Liver (tissue), 3 donors: ENCODE measurements at regions not wholly inside any gene's neighbourhood (a gene's known extent, or its start where the extent isn't known, plus 50 kb on each side); places are given as distances from the start of the nearest gene placed in this dataset.

Source experiments
- CTCF ChIP-seq: fragments of 150-350 bp; IDR thresholded peaks from 2 replicates; pipeline ENCODE4 v1.5.1; 2017; ENCODE audit warnings: improper control_type of control experiment, low read depth, low read length; ENCODE audit not compliant: missing input control
- FOXA1 ChIP-seq: IDR thresholded peaks from 2 replicates; pipeline ENCODE4 v1.6.1; 2016; ENCODE audit warnings: antibody characterized with exemption
- GABPA ChIP-seq, 2 donors: IDR thresholded peaks in 1 of 2; conservative IDR thresholded peaks in 1 of 2; 2 replicates each; pipeline ENCODE4 v1.6.1; 2016; ENCODE audit warnings: antibody characterized with exemption in 2 of 2, mild to moderate bottlenecking in 1 of 2, moderate library complexity in 1 of 2
- JUND ChIP-seq, 2 donors: IDR thresholded peaks; 2 replicates each; pipeline ENCODE4 v1.6.1; 2016; ENCODE audit warnings: antibody characterized with exemption in 2 of 2
- MAX ChIP-seq: IDR thresholded peaks from 2 replicates; pipeline ENCODE4 v1.6.1; 2016; ENCODE audit warnings: antibody characterized with exemption
- NR2F2 ChIP-seq: IDR thresholded peaks from 2 replicates; pipeline ENCODE4 v1.6.1; 2016; ENCODE audit warnings: antibody characterized with exemption
- RAD21 ChIP-seq, 2 donors: IDR thresholded peaks; 2 replicates each; pipeline ENCODE4 v1.6.1; 2016; ENCODE audit warnings: antibody characterized with exemption in 2 of 2, mild to moderate bottlenecking in 2 of 2
- REST ChIP-seq: IDR thresholded peaks from 2 replicates; pipeline ENCODE4 v1.6.1; 2016; ENCODE audit warnings: antibody characterized with exemption, mild to moderate bottlenecking
- RXRA ChIP-seq, 2 donors: IDR thresholded peaks; 2 replicates each; pipeline ENCODE4 v1.6.1; 2017 to 2018; ENCODE audit warnings: antibody characterized with exemption in 2 of 2, mild to moderate bottlenecking in 1 of 2
- SP1 ChIP-seq: IDR thresholded peaks from 2 replicates; pipeline ENCODE4 v1.6.1; 2018; ENCODE audit warnings: antibody characterized with exemption, mild to moderate bottlenecking
- TAF1 ChIP-seq: conservative IDR thresholded peaks from 2 replicates; pipeline ENCODE4 v1.6.1; 2016; ENCODE audit warnings: antibody characterized with exemption, mild to moderate bottlenecking
- YY1 ChIP-seq: IDR thresholded peaks from 2 replicates; pipeline ENCODE4 v1.6.1; 2016; ENCODE audit warnings: antibody characterized with exemption, mild to moderate bottlenecking
- ZBTB33 ChIP-seq: IDR thresholded peaks from 2 replicates; pipeline ENCODE4 v1.6.1; 2016; ENCODE audit warnings: antibody characterized with exemption
- TF ChIP-seq, protein P1 (sequence below): IDR thresholded peaks from 2 replicates; pipeline ENCODE4 v1.6.1; 2016; ENCODE audit warnings: antibody characterized with exemption
- donor health status: healthy.
- donor health status: healthy.

DNA sequence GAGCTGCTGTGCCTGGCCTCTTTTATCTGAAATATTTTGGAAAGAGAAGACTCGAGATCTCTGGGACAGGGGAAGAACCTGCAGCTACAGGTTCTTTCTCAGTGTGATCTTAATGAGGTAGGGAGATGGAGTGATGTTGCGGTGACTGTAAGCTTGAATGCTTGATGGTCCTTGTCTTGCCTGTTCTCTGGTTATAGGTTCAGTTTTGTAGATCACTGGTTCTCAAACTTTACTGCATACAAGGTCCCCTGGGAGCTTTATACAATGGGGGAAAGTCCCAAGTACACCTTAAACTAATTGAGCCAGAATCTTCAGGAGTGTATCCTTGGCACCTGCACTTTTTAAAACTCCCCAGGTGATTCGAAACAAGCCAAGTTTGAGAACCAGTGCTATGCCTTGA, 136.7 kb upstream of the CXCR4 start:
- TF ChIP-seq, protein P1, sequence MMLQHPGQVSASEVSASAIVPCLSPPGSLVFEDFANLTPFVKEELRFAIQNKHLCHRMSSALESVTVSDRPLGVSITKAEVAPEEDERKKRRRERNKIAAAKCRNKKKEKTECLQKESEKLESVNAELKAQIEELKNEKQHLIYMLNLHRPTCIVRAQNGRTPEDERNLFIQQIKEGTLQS = no peak
- TF ChIP-seq CTCF = no peak
- TF ChIP-seq REST = no peak
- TF ChIP-seq MAX = no peak
- TF ChIP-seq SP1 = no peak
- TF ChIP-seq RAD21 (IDR thresholded peaks at IDR 0.05) = no peak
- no peak for TF ChIP-seq NR2F2
- TF ChIP-seq YY1 = no peak
- no peak for TF ChIP-seq ZBTB33
- no peak for TF ChIP-seq RXRA (IDR thresholded peaks at IDR 0.05)
- TF ChIP-seq JUND (IDR thresholded peaks at IDR 0.05) = no peak
- TF ChIP-seq GABPA (IDR thresholded peaks at IDR 0.05 in 1 of 2, conservative IDR thresholded peaks at IDR 0.05 in 1 of 2) = no peak
- no peak for TF ChIP-seq FOXA1
- no peak for TF ChIP-seq TAF1
